GM23338 (cell line): ENCODE measurements at regions not wholly inside any gene's neighbourhood (a gene's known extent, or its start where the extent isn't known, plus 50 kb on each side); places are given as distances from the start of the nearest gene placed in this dataset.
A peak's percentile ranks its signal among the peaks of the same experiment; 100 is the strongest.

ENCODE experiments used
- ATAC-seq: fragments of 200-7000 bp; cut with Tn5 transposase; 3 replicates; pipeline ENCODE4 v1.9.1; 2020
- DNase-seq: peaks from one replicate; pipeline ENCODE4 v3.0.0-alpha.2; 2015; ENCODE audit warnings: low spot score
- H2AFZ ChIP-seq: fragments of 200-600 bp; sonication (generic); 2 replicates; pipeline ENCODE4 v1.8.0; 2016; ENCODE audit warnings: antibody characterized with exemption, mild to moderate bottlenecking, moderate library complexity
- H3F3A ChIP-seq: fragments of 200-600 bp; sonication (generic); replicated peaks from 2 replicates; pipeline ENCODE4 v1.8.0; 2017; ENCODE audit warnings: antibody characterized with exemption, mixed run types, low read depth
- H3K27ac ChIP-seq: fragments of 200-600 bp; sonication (generic); 2 replicates; pipeline ENCODE4 v1.6.1; 2016; ENCODE audit warnings: low read depth
- H3K27me3 ChIP-seq: fragments of 200-600 bp; sonication (generic); 2 replicates; pipeline ENCODE4 v1.8.0; 2016; ENCODE audit warnings: mild to moderate bottlenecking, mixed run types, moderate library complexity; ENCODE audit not compliant: insufficient read depth
- H3K36me3 ChIP-seq: fragments of 200-600 bp; sonication (generic); 2 replicates; pipeline ENCODE4 v1.8.0; 2016; ENCODE audit warnings: mild to moderate bottlenecking; ENCODE audit not compliant: insufficient read depth
- H3K4me1 ChIP-seq: fragments of 200-600 bp; sonication (generic); 2 replicates; pipeline ENCODE4 v1.8.0; 2016; ENCODE audit warnings: mild to moderate bottlenecking, moderate library complexity; ENCODE audit not compliant: insufficient read depth
- H3K4me2 ChIP-seq: fragments of 200-600 bp; sonication (generic); 2 replicates; pipeline ENCODE4 v1.7.1; 2017; ENCODE audit warnings: mixed run types
- H3K4me3 ChIP-seq: fragments of 200-600 bp; sonication (generic); 2 replicates; pipeline ENCODE4 v1.6.1; 2016; ENCODE audit warnings: mixed run types
- H3K79me2 ChIP-seq: fragments of 200-600 bp; sonication (generic); replicated peaks from 2 replicates; pipeline ENCODE4 v1.8.0; 2017; ENCODE audit warnings: mild to moderate bottlenecking; ENCODE audit not compliant: insufficient read depth
- H3K9me2 ChIP-seq: fragments of 200-600 bp; sonication (generic); 2 replicates; pipeline ENCODE4 v1.8.0; 2017; ENCODE audit not compliant: insufficient read depth
- H4K20me1 ChIP-seq: fragments of 200-600 bp; sonication (generic); replicated peaks from 2 replicates; pipeline ENCODE4 v1.8.0; 2017; ENCODE audit warnings: mild to moderate bottlenecking; ENCODE audit not compliant: insufficient read depth
- H3K27ac Mint-ChIP-seq: 2 replicates; pipeline ENCODE4 v1.8.0; 2020; ENCODE audit warnings: inconsistent platforms, mild to moderate bottlenecking, moderate library complexity, mixed read lengths
- H3K27me3 Mint-ChIP-seq: 3 replicates; pipeline ENCODE4 v1.8.0; 2022; ENCODE audit warnings: low read depth, mild to moderate bottlenecking, moderate library complexity, mixed read lengths, inconsistent platforms; ENCODE audit not compliant: insufficient read depth, poor library complexity
- H3K36me3 Mint-ChIP-seq: 3 replicates; pipeline ENCODE4 v1.8.0; 2021; ENCODE audit warnings: low read depth, mild to moderate bottlenecking, inconsistent platforms, moderate library complexity, mixed read lengths
- H3K4me1 Mint-ChIP-seq: 3 replicates; pipeline ENCODE4 v1.8.0; 2020; ENCODE audit warnings: mild to moderate bottlenecking, inconsistent platforms, mixed read lengths
- H3K4me3 Mint-ChIP-seq: 3 replicates; pipeline ENCODE4 v1.8.0; 2021; ENCODE audit warnings: moderate library complexity, mild to moderate bottlenecking, inconsistent platforms, mixed read lengths
- H3K9me3 Mint-ChIP-seq: 3 replicates; pipeline ENCODE4 v1.8.0; 2020; ENCODE audit warnings: moderate library complexity, mild to moderate bottlenecking, inconsistent platforms, mixed read lengths
- EZH2 ChIP-seq: fragments of 200-600 bp; sonication (generic); IDR thresholded peaks from one replicate; pipeline ENCODE4 v1.8.0; 2017; ENCODE audit warnings: antibody characterized with exemption, mild to moderate bottlenecking, low read depth; ENCODE audit not compliant: unreplicated experiment
- EZH2phosphoT487 ChIP-seq: fragments of 200-600 bp; sonication (generic); IDR thresholded peaks from one replicate; pipeline ENCODE4 v1.8.1; 2018; ENCODE audit warnings: antibody characterized with exemption; ENCODE audit not compliant: unreplicated experiment
- JUNB ChIP-seq: IDR thresholded peaks from one replicate; pipeline ENCODE4 v1.6.1; 2016; ENCODE audit warnings: antibody characterized with exemption; ENCODE audit not compliant: unreplicated experiment
- NANOG ChIP-seq: IDR thresholded peaks from 2 replicates; pipeline ENCODE4 v1.6.1; 2016; ENCODE audit warnings: antibody characterized with exemption, borderline replicate concordance
- POLR2AphosphoS5 ChIP-seq: IDR thresholded peaks from 2 replicates; pipeline ENCODE4 v1.6.1; 2016; ENCODE audit warnings: antibody characterized with exemption, low read depth
- STAT1 ChIP-seq: IDR thresholded peaks from one replicate; pipeline ENCODE4 v1.6.1; 2016; ENCODE audit warnings: antibody characterized with exemption; ENCODE audit not compliant: unreplicated experiment
- ZNF114 ChIP-seq: fragments of 250-450 bp; sonication (Bioruptor Pico); IDR thresholded peaks from 2 replicates; pipeline ENCODE4 v1.5.0; 2020; ENCODE audit warnings: mild to moderate bottlenecking, moderate library complexity
- ZNF331 ChIP-seq: fragments of 250-450 bp; sonication (Bioruptor Pico); IDR thresholded peaks from 2 replicates; pipeline ENCODE4 v1.5.0; 2020; ENCODE audit warnings: low read depth, mild to moderate bottlenecking, moderate library complexity

DNA sequence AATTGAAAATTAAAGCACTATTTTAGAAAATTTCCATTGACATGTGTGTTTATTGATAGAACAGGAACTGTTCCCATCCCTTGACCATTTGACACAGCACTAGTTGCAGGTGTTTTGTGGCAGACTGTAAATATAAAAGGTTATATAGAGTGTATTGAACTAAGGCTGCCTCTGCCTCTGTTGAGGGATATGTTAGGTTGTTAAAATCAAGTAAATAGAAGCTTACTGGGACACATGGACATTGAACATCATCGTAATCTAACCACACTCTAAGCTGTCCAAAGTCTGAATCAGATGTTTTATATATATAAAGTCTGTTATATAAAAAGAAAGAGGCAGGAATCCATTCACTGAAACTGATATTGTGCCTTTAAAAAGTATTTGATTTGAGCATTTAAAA is 308.1 kb upstream of the PKN2 start:
- Histone ChIP-seq H3K4me2 (no peak overlapping the region), H3K79me2 (no peaks in the 10 kb centered on the region), H3K36me3 (no peaks in the 10 kb centered on the region), H2AFZ (no peak overlapping the region), H3K9me2 (no peaks in the 10 kb centered on the region), H3K4me1 (no peaks in the 10 kb centered on the region), H4K20me1 (no peaks in the 10 kb centered on the region), H3K4me3 (no peak overlapping the region), H3F3A (no peaks in the 10 kb centered on the region), H3K27me3 (no peaks in the 10 kb centered on the region), H3K27ac (no peak overlapping the region)
- Mint-ChIP-seq H3K9me3 (no peaks in the 10 kb centered on the region), H3K27ac (no peak overlapping the region), H3K4me3 (no peak overlapping the region), H3K27me3 (no peaks in the 10 kb centered on the region), H3K4me1 (no peaks in the 10 kb centered on the region), H3K36me3 (no peaks in the 10 kb centered on the region)
- no peak for DNase-seq
- no peak for TF ChIP-seq JUNB
- TF ChIP-seq ZNF331 (CRISPR knock-in tag): no peak
- no peak for TF ChIP-seq POLR2AphosphoS5
- no peak for ATAC-seq

DNA sequence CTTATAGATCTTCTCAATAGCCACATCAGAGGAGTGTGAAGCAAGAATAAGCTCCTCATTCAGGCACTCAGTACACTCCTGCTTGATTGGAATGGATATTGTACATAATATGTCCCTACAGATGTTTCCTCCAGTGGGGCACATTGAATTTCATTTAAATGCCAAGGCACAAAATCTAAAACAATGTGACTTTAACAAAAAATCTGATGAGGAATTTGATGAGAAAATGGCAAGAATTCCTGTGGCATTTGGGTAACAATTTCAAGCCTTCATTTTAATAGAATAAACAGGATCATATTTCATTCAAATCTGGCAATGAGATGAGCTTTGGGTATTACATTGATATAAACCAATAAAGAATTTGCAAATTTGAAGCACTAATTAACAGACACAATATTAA is 307.7 kb upstream of the PKN2 start:
- ATAC-seq (no peak), DNase-seq (no peak)
- H3K4me1 Mint-ChIP-seq: no peaks in the 10 kb centered on the region
- Histone ChIP-seq H2AFZ (no peak overlapping the region), H3K9me2 (no peaks in the 10 kb centered on the region), H3K27me3 (no peaks in the 10 kb centered on the region), H3K4me2 (no peak overlapping the region), H3K4me3 (no peak overlapping the region), H4K20me1 (no peaks in the 10 kb centered on the region), H3K79me2 (no peaks in the 10 kb centered on the region), H3K4me1 (no peaks in the 10 kb centered on the region), H3K36me3 (no peaks in the 10 kb centered on the region), H3F3A (no peaks in the 10 kb centered on the region), H3K27ac (no peak overlapping the region)
- H3K27me3 Mint-ChIP-seq: no peaks in the 10 kb centered on the region
- H3K4me3 Mint-ChIP-seq: no peak overlapping the region
- H3K27ac Mint-ChIP-seq: no peak overlapping the region
- H3K9me3 Mint-ChIP-seq: no peaks in the 10 kb centered on the region
- no peak for TF ChIP-seq EZH2
- no peak for TF ChIP-seq NANOG
- no peak for TF ChIP-seq STAT1
- H3K36me3 Mint-ChIP-seq: no peaks in the 10 kb centered on the region

DNA sequence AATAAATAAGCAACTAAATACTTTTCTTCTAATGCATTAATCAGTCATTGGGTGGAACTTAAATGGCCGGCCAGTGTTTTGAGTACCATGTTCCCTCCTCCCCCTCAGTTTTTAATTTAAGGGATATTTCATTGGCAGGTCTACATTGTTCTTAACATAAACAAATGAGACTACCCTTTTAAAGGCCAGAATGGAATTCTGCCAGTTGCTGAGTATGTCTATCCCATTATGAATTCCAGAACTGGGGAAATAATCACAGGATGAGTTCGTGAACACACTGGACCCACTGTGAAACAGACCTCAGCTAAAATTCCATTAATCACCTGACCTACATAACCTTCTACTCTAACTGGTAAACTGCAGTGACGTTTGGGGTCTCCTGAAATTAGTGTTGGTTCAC is 305.5 kb upstream of the PKN2 start:
- Mint-ChIP-seq H3K27me3 (no peaks in the 10 kb centered on the region), H3K9me3 (no peaks in the 10 kb centered on the region), H3K4me1 (no peaks in the 10 kb centered on the region), H3K27ac (no peak overlapping the region), H3K4me3 (no peak overlapping the region), H3K36me3 (no peaks in the 10 kb centered on the region)
- Histone ChIP-seq H2AFZ (no peak overlapping the region), H3K27ac (no peak overlapping the region), H3K36me3 (no peaks in the 10 kb centered on the region), H3K4me2 (no peak overlapping the region), H3K4me3 (no peak overlapping the region), H3K27me3 (no peaks in the 10 kb centered on the region), H3F3A (no peaks in the 10 kb centered on the region), H3K9me2 (peaks cover 6% of the 10 kb centered on the region), H3K4me1 (no peaks in the 10 kb centered on the region), H3K79me2 (no peaks in the 10 kb centered on the region), H4K20me1 (no peaks in the 10 kb centered on the region)
- no peak for DNase-seq
- ATAC-seq: no peak
- TF ChIP-seq NANOG (no peak), ZNF114 (CRISPR knock-in tag) (no peak), ZNF331 (CRISPR knock-in tag) (no peak)

DNA sequence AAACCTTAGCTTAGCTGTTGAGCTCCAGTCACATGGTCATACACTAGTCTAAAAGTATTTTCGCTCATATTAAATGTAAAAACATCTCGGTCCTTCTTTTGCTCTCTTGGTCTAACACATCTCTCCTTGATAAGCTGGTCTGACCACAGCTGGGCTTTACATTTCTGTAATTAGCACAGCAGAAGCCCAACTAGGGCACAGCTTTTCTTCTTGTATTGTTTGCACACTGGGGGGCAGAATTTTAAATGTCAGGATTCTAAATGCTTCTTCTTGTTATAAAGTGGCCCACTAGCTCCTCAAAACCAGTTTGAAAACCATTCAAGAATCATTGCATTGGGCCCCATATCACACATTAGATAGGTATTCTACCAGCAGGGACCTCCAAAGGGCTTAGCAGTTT is 289.1 kb upstream of the PKN2 start:
- H4K20me1 ChIP-seq: no peaks in the 10 kb centered on the region
- no peak overlapping the region for H3K4me2 ChIP-seq
- H3K4me1 Mint-ChIP-seq: peaks cover 5% of the 10 kb centered on the region; the same call in 2 of the 3 replicates
- H3K4me1 ChIP-seq: no peaks in the 10 kb centered on the region
- ATAC-seq (no peak), DNase-seq (peak; percentile 9)
- no peak overlapping the region for H3K4me3 Mint-ChIP-seq
- H3K9me2 ChIP-seq: 0 out of 2 replicates have a peak, but pooled peaks cover 5% of the 10 kb centered on the region
- H2AFZ ChIP-seq: no peak overlapping the region
- H3K4me3 ChIP-seq: no peak overlapping the region
- H3K27me3 ChIP-seq: no peaks in the 10 kb centered on the region
- H3K36me3 Mint-ChIP-seq: no peaks in the 10 kb centered on the region
- H3K27ac Mint-ChIP-seq: no peak overlapping the region
- H3K27ac ChIP-seq: no peak overlapping the region
- H3F3A ChIP-seq: no peaks in the 10 kb centered on the region
- peaks cover 2% of the 10 kb centered on the region for H3K27me3 Mint-ChIP-seq
- no peaks in the 10 kb centered on the region for H3K36me3 ChIP-seq
- H3K9me3 Mint-ChIP-seq: no peaks in the 10 kb centered on the region; the same call in 2 of the 3 replicates
- TF ChIP-seq POLR2AphosphoS5 (no peak), EZH2phosphoT487 (no peak), NANOG (no peak)
- H3K79me2 ChIP-seq: no peaks in the 10 kb centered on the region
